RWPE1 (cell line): ENCODE measurements at regions not wholly inside any gene's neighbourhood (a gene's known extent, or its start where the extent isn't known, plus 50 kb on each side); places are given as distances from the start of the nearest gene placed in this dataset.

ENCODE experiments used
- CTCF ChIA-PET: fragments of 350-600 bp; sonication (Branson Sonifier 250); formaldehyde crosslinking; extraction: SDS; loops from one replicate; lab custom pipeline; 2021; lab: Yijun Ruan, JAX
- POLR2A ChIA-PET: fragments of 400-600 bp; formaldehyde crosslinking; extraction: SDS; loops from one replicate; lab custom pipeline; 2020; ENCODE audit warnings: antibody characterized with exemption; ENCODE audit not compliant: low non-redundant PET; lab: Yijun Ruan, JAX
- DNase-seq: peaks from one replicate; pipeline ENCODE4 v3.0.0; 2012; ENCODE audit warnings: low spot score
- H3K27ac ChIP-seq: fragments of 450-650 bp; 2 replicates; pipeline ENCODE4 v1.5.1; 2017
- TF ChIP-seq, protein P1 (sequence below): fragments of 450-650 bp; conservative IDR thresholded peaks from 2 replicates; pipeline ENCODE4 v1.5.1; 2017; ENCODE audit warnings: low read depth, mild to moderate bottlenecking

GRCh38 chr12:104833756-104834155, 124.3 kb downstream of the SLC41A2 start:
- TF ChIP-seq, protein P1, sequence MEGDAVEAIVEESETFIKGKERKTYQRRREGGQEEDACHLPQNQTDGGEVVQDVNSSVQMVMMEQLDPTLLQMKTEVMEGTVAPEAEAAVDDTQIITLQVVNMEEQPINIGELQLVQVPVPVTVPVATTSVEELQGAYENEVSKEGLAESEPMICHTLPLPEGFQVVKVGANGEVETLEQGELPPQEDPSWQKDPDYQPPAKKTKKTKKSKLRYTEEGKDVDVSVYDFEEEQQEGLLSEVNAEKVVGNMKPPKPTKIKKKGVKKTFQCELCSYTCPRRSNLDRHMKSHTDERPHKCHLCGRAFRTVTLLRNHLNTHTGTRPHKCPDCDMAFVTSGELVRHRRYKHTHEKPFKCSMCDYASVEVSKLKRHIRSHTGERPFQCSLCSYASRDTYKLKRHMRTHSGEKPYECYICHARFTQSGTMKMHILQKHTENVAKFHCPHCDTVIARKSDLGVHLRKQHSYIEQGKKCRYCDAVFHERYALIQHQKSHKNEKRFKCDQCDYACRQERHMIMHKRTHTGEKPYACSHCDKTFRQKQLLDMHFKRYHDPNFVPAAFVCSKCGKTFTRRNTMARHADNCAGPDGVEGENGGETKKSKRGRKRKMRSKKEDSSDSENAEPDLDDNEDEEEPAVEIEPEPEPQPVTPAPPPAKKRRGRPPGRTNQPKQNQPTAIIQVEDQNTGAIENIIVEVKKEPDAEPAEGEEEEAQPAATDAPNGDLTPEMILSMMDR, result no peak
- ChIA-PET POLR2A (no interaction called here), CTCF (interaction anchor here (0.6 to 0.9 kb wide), 3 partner anchors 94 to 282 kb away, joined by 3 to 4 read pairs (median 3); no protein-coding TSS in a partner anchor)
- H3K27ac ChIP-seq, result no peak overlapping the region
- no peak for DNase-seq

DNA sequence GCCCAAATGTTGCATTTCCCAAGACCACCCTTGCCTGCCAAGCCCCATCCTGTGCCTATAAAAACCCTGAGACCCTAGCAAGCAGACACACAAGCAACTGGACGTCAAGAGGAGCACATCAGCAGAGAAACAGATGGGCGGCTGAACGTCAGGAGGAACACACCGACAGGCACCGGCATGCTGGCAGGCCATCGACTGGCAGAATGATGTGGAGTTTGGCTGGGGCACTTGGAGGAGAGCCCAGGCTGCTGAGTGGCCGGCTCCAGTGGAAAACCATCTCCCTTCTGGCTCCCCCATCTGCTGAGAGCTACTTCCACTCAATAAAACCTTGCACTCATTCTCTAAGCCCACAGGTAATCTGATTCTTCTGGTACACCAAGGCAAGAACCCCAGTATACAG, 130.1 kb downstream of the SLC41A2 start:
- POLR2A ChIA-PET, result no interaction called here
- CTCF ChIA-PET, result interaction anchor here (0.6 to 0.7 kb wide), 4 partner anchors 24 to 470 kb away, joined by 3 read pairs; no protein-coding TSS in a partner anchor
- TF ChIP-seq, protein P1, result no peak
- no peak overlapping the region for H3K27ac ChIP-seq
- DNase-seq, result no peak

- DNase-seq, result no peak
- CTCF ChIA-PET, result interaction anchor here (0.6 to 0.7 kb wide), 4 partner anchors 24 to 469 kb away, joined by 3 read pairs; no protein-coding TSS in a partner anchor
- H3K27ac ChIP-seq, result no peak overlapping the region
- POLR2A ChIA-PET, result interaction anchor here (0.6 kb wide), 1 partner anchor 64 kb away, joined by 3 read pairs; no protein-coding TSS in a partner anchor
- TF ChIP-seq, protein P1, result no peak
These were observed 130.5 kb downstream of the SLC41A2 start for GRCh38 chr12:104827587-104827986.

DNA sequence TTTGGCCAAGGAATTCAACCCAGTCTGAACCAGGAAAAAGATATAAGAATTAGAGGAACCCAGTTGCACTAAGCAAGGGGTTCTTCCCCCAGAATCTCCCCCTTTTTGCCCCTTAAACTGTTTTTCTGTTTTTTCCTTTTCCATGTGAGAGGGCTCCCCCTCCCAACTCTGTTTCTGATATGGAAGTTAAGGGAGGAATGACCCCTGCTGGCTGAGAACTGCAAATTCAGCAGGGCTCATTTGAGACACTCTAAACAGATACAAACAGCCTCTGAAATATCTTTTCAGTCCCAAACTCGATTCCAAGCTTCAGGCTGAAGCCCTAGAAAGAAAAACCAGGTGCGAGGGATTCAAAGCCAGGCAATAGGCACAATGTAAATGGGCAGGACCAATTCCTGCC, 132.7 kb downstream of the SLC41A2 start:
- no peak for DNase-seq
- CTCF ChIA-PET, result no interaction called here
- no peak overlapping the region for H3K27ac ChIP-seq
- TF ChIP-seq, protein P1, result no peak
- POLR2A ChIA-PET, result no interaction called here

GRCh38 chr12:104823985-104824461, 134.1 kb downstream of the SLC41A2 start:
- TF ChIP-seq, protein P1, result no peak
- ChIA-PET CTCF (no interaction called here), POLR2A (no interaction called here)
- H3K27ac ChIP-seq, result no peak overlapping the region
- no peak for DNase-seq

DNA sequence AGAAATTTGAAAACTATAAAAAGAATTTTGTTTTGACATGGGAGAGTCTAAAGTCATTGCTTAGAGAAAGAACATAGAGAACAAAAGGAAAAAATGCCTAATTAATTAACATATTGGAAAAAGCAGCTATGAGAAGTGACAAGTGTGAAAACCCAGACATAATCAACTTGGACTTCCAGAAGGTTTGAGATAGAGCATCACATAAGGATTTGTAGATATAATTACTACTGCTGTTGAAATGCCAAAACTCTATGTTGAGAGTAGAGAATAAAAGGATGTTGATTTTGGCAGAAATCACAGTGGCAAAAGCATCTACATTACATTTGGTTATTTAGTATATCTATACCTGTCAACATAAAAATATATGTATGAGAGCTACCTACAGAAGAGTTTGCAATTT, 135.1 kb downstream of the SLC41A2 start:
- no peak for DNase-seq
- CTCF ChIA-PET, result interaction anchor here (0.6 to 0.7 kb wide), 2 partner anchors 268 to 348 kb away, joined by 3 to 4 read pairs; no protein-coding TSS in a partner anchor
- POLR2A ChIA-PET, result no interaction called here
- TF ChIP-seq, protein P1, result no peak
- no peak overlapping the region for H3K27ac ChIP-seq
